HCT116 (cell line): ENCODE measurements at regions not wholly inside any gene's neighbourhood (a gene's known extent, or its start where the extent isn't known, plus 50 kb on each side); places are given as distances from the start of the nearest gene placed in this dataset.

Experiments
- ATAC-seq: fragments of 200-7000 bp; cut with Tn5 transposase; 2 replicates; pipeline ENCODE4 v1.9.1; 2020; ENCODE audit warnings: mild to moderate bottlenecking, moderate library complexity
- BruUV-seq: library from RNA; stranded (reverse); fragments of 400-500 nt; replicated peaks from 2 replicates; lab custom pipeline; 2021; lab: Mats Ljungman, UMichigan
- CTCF ChIA-PET: fragments of 300-600 bp; sonication (Branson Sonifier 250); formaldehyde crosslinking; loops from one replicate; lab custom pipeline; 2021; ENCODE audit warnings: antibody characterized with exemption; lab: Charles Lee
- POLR2A ChIA-PET: fragments of 300-600, 350-600 bp; sonication (Branson Sonifier 250); formaldehyde crosslinking; loops from one replicate; lab custom pipeline; 2021; ENCODE audit warnings: antibody characterized with exemption; lab: Charles Lee
- RAD21 ChIA-PET, 2 experiments: fragments of 300-600 bp; sonication (Branson Sonifier 250); formaldehyde crosslinking; loops; one replicate each; lab custom pipeline; 2023; ENCODE audit warnings: low total read pairs in 2 of 2; ENCODE audit not compliant: uncharacterized antibody in 2 of 2, unreplicated experiment in 2 of 2, low non-redundant PET in 1 of 2; lab: Charles Lee
- DNase-seq: peaks from one replicate; pipeline ENCODE4 v3.0.0-alpha.2; 2010; ENCODE audit warnings: low read depth, low spot score
- H2AFZ ChIP-seq: fragments of 200-600 bp; shearing (Covaris generic), sonication (generic); 2 replicates; pipeline ENCODE4 v1.6.1; 2017; ENCODE audit warnings: low read depth, mixed run types, mixed read lengths, antibody characterized with exemption, low read length; ENCODE audit not compliant: poor library complexity, severe bottlenecking
- H3K27ac ChIP-seq: 2 replicates; pipeline ENCODE4 v1.5.1; 2012; ENCODE audit warnings: low read depth, low read length
- H3K27me3 ChIP-seq: fragments of 200-600 bp; sonication (generic); 2 replicates; pipeline ENCODE4 v1.6.1; 2016; ENCODE audit warnings: mixed run types, low read length, mixed read lengths; ENCODE audit not compliant: insufficient read depth
- H3K36me3 ChIP-seq, 2 experiments: fragments of 200-500 bp in 1 of 2; fragments of 200-600 bp in 1 of 2; sonication (Bioruptor generic) in 1 of 2; sonication (generic) in 1 of 2; 2 replicates each; pipeline versions ENCODE4 v1.5.1 to v1.6.1; 2014 to 2016; ENCODE audit warnings: low read length in 2 of 2, inconsistent platforms in 1 of 2, mixed read lengths in 1 of 2, mixed run types in 1 of 2; ENCODE audit not compliant: insufficient read depth in 2 of 2, control insufficient read depth in 1 of 2
- H3K4me1 ChIP-seq, 2 experiments: fragments of 200-600 bp in 1 of 2; sonication (generic) in 1 of 2; 2 replicates each; pipeline versions ENCODE4 v1.5.1 to v1.6.1; 2012 to 2017; ENCODE audit warnings: low read length in 2 of 2, inconsistent platforms in 1 of 2, mild to moderate bottlenecking in 1 of 2, mixed read lengths in 1 of 2, mixed run types in 1 of 2, moderate library complexity in 1 of 2; ENCODE audit not compliant: insufficient read depth in 2 of 2, control insufficient read depth in 1 of 2
- H3K4me2 ChIP-seq: fragments of 200-600 bp; sonication (generic); 2 replicates; pipeline ENCODE4 v1.6.1; 2017; ENCODE audit warnings: mixed run types, low read length, mixed read lengths
- H3K4me3 ChIP-seq, 2 experiments: fragments of 200-600 bp in 1 of 2; sonication (generic) in 1 of 2; replicated peaks in 1 of 2; 2 replicates each; pipeline ENCODE4 v1.5.1; 2011 to 2016; ENCODE audit warnings: low read length in 2 of 2, control low read depth in 1 of 2, low read depth in 1 of 2, mild to moderate bottlenecking in 1 of 2, mixed read lengths in 1 of 2, mixed run types in 1 of 2
- H3K79me2 ChIP-seq: fragments of 200-600 bp; sonication (generic); 2 replicates; pipeline ENCODE4 v1.6.1; 2017; ENCODE audit warnings: mild to moderate bottlenecking, mixed run types, low read length, moderate library complexity, mixed read lengths; ENCODE audit not compliant: insufficient read depth
- H3K9ac ChIP-seq: fragments of 200-600 bp; sonication (generic); 2 replicates; pipeline ENCODE4 v1.6.1; 2016; ENCODE audit warnings: low read length, mixed read lengths
- H3K9me2 ChIP-seq: fragments of 200-600 bp; sonication (generic), shearing (Covaris generic); 2 replicates; pipeline ENCODE4 v1.6.1; 2017; ENCODE audit warnings: mixed run types, mild to moderate bottlenecking, moderate library complexity; ENCODE audit not compliant: insufficient read depth
- H3K9me3 ChIP-seq, 2 experiments: fragments of 200-500 bp in 1 of 2; fragments of 200-600 bp in 1 of 2; sonication (Bioruptor generic) in 1 of 2; sonication (generic) in 1 of 2; 2 replicates each; pipeline ENCODE4 v1.6.1; 2014 to 2017; ENCODE audit warnings: low read length in 2 of 2, mixed read lengths in 2 of 2, inconsistent platforms in 1 of 2, low read depth in 1 of 2, mild to moderate bottlenecking in 1 of 2, mixed run types in 1 of 2, moderate library complexity in 1 of 2; ENCODE audit not compliant: control insufficient read depth in 1 of 2, insufficient read depth in 1 of 2
- H4K20me1 ChIP-seq: fragments of 200-600 bp; sonication (generic), shearing (Covaris generic); 2 replicates; pipeline ENCODE4 v1.6.1; 2017; ENCODE audit warnings: mixed run types, mild to moderate bottlenecking, moderate library complexity; ENCODE audit not compliant: insufficient read depth
- CBX3 ChIP-seq: IDR thresholded peaks from 2 replicates; pipeline ENCODE4 v1.6.1; 2012; ENCODE audit warnings: low read depth
- CEBPB ChIP-seq: IDR thresholded peaks from 2 replicates; pipeline ENCODE4 v1.6.1; 2012; ENCODE audit warnings: low read depth
- CTCF ChIP-seq, 3 experiments: fragments of 200-600 bp in 1 of 3; sonication (generic) in 1 of 3; IDR thresholded peaks in 2 of 3; conservative IDR thresholded peaks in 1 of 3; 2 replicates each; pipeline ENCODE4 v1.5.1; 2012 to 2017; ENCODE audit warnings: low read depth in 2 of 3, low read length in 2 of 3, antibody characterized with exemption in 1 of 3, borderline replicate concordance in 1 of 3, control low read depth in 1 of 3, mild to moderate bottlenecking in 1 of 3, mixed read lengths in 1 of 3, mixed run types in 1 of 3, moderate library complexity in 1 of 3; ENCODE audit not compliant: insufficient read depth in 1 of 3
- EGR1 ChIP-seq: IDR thresholded peaks from 2 replicates; pipeline ENCODE4 v1.6.1; 2012; ENCODE audit warnings: low read depth
- EZH2phosphoT487 ChIP-seq: fragments of 200-600 bp; IDR thresholded peaks from 2 replicates; pipeline ENCODE4 v1.6.1; 2018; ENCODE audit warnings: antibody characterized with exemption, borderline replicate concordance
- FOSL1 ChIP-seq: IDR thresholded peaks from 2 replicates; pipeline ENCODE4 v1.6.1; 2012; ENCODE audit warnings: low read depth
- JUND ChIP-seq: IDR thresholded peaks from 2 replicates; pipeline ENCODE4 v1.6.1; 2012
- POLR2A ChIP-seq: IDR thresholded peaks from 2 replicates; pipeline ENCODE4 v1.7.0; 2011; ENCODE audit warnings: borderline replicate concordance; ENCODE audit not compliant: insufficient read depth, insufficient read length; ENCODE audit errors: extremely low read depth
- RAD21 ChIP-seq: IDR thresholded peaks from 2 replicates; pipeline ENCODE4 v1.6.1; 2012; ENCODE audit warnings: low read depth, mild to moderate bottlenecking
- SIN3A ChIP-seq: IDR thresholded peaks from 2 replicates; pipeline ENCODE4 v1.6.1; 2012; ENCODE audit warnings: low read depth
- SRF ChIP-seq: IDR thresholded peaks from 2 replicates; pipeline ENCODE4 v1.6.1; 2012; ENCODE audit warnings: low read depth
- YY1 ChIP-seq: IDR thresholded peaks from 2 replicates; pipeline ENCODE4 v1.6.1; 2011; ENCODE audit warnings: low read length, low read depth, moderate library complexity, mild to moderate bottlenecking; ENCODE audit not compliant: insufficient replicate concordance; ENCODE audit errors: extremely low read depth
- ZBTB33 ChIP-seq: IDR thresholded peaks from 2 replicates; pipeline ENCODE4 v1.6.1; 2011; ENCODE audit warnings: mild to moderate bottlenecking, low read length, moderate library complexity; ENCODE audit not compliant: insufficient replicate concordance; ENCODE audit errors: extremely low read depth
- ZFX ChIP-seq: fragments of 450-650 bp; IDR thresholded peaks from 2 replicates; pipeline ENCODE4 v1.6.1; 2017
- ZNF274 ChIP-seq: fragments of 200-500 bp; sonication (Bioruptor generic); IDR thresholded peaks from 2 replicates; pipeline ENCODE4 v1.6.1; 2014; ENCODE audit warnings: mild to moderate bottlenecking, low read depth, low read length, inconsistent platforms
- intact Hi-C: fragments of 100-400 bp; cut with micrococcal nuclease; formaldehyde crosslinking; loops from 2 replicates; pipeline ENCODE4 v1.10.0; 2022
- TF ChIP-seq, protein P1 (sequence below): IDR thresholded peaks from 2 replicates; pipeline ENCODE4 v1.6.1; 2012
- TF ChIP-seq, protein P2 (sequence below): IDR thresholded peaks from 2 replicates; pipeline ENCODE4 v1.6.1; 2012

DNA sequence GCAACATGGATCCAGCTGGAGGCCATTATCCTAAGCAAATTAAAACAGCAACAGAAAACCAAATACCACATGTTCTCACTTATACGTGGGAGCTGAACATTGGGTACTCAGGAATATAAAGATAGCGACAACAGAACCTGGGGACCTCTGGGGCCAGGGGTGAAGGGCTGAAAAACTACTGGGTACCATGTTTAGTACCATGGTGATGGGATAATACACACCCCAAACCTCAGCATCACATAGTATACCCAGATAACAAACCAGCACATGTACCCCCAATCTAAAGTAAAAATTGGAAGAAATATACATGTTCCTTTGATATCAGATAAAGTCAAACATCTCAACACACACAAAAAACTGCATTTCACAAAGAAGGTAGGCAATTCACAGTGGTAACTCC is 876.2 kb downstream of the TBL1XR1 start (continued):
- TF ChIP-seq JUND (no peak), CEBPB (no peak), EGR1 (no peak), ZNF274 (no peak)
- TF ChIP-seq, protein P1, sequence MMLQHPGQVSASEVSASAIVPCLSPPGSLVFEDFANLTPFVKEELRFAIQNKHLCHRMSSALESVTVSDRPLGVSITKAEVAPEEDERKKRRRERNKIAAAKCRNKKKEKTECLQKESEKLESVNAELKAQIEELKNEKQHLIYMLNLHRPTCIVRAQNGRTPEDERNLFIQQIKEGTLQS: no peak
- TF ChIP-seq, protein P2, sequence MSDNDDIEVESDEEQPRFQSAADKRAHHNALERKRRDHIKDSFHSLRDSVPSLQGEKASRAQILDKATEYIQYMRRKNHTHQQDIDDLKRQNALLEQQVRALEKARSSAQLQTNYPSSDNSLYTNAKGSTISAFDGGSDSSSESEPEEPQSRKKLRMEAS: no peak
- TF ChIP-seq, all 23 proteins: peak for 0

DNA sequence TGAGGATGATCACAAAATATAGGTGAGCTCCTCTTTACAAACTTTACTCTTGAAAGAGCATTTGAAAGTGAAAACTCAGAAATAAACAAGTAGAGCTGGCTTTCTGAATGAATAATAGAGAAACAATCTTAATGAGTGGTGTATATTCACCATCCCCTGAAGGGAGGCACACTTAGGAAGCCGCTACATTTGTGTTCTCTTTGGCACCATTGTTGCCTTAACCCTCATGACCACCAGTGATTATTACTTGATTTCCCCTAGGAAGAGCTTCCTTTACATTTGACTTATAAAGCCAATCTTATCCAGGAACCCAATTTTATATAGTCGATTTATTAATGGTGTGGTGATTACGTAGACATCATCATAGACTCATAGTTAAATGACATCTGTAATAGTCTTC is 883.9 kb downstream of the TBL1XR1 start:
- no peak overlapping the region for H3K4me3 ChIP-seq
- DNase-seq: no peak
- H3K27me3 ChIP-seq: no peaks in the 10 kb centered on the region
- H3K27ac ChIP-seq: no peak overlapping the region
- ATAC-seq: no peak
- ChIA-PET RAD21 (no interaction called here), POLR2A (no interaction called here), CTCF (no interaction called here)
- H4K20me1 ChIP-seq: no peaks in the 10 kb centered on the region
- no peak overlapping the region for H3K4me2 ChIP-seq
- no peak overlapping the region for H3K9ac ChIP-seq
- H3K9me2 ChIP-seq: no peaks in the 10 kb centered on the region
- no peaks in the 10 kb centered on the region for H3K79me2 ChIP-seq
- no peaks in the 10 kb centered on the region for H3K36me3 ChIP-seq
- no peaks in the 10 kb centered on the region for H3K4me1 ChIP-seq
- no TSS peak for BruUV-seq
- H2AFZ ChIP-seq: no peak overlapping the region
- TF ChIP-seq CTCF (IDR thresholded peaks at IDR 0.05 in 2 of 3, conservative IDR thresholded peaks at IDR 0.05 in 1 of 3; ENCODE audit: borderline replicate concordance in 1 of 3, insufficient read depth in 1 of 3, low read depth in 2 of 3, low read length in 2 of 3): no peak
- TF ChIP-seq RAD21: no peak
- TF ChIP-seq JUND: no peak
- TF ChIP-seq SIN3A: no peak
- no peak for TF ChIP-seq CBX3
- TF ChIP-seq ZBTB33: no peak
- no peak for TF ChIP-seq FOSL1
- TF ChIP-seq EGR1: no peak
- TF ChIP-seq, protein P2: no peak
- no peak for TF ChIP-seq EZH2phosphoT487
- TF ChIP-seq YY1: no peak
- TF ChIP-seq CEBPB: no peak
- TF ChIP-seq POLR2A: no peak
- TF ChIP-seq SRF: no peak
- TF ChIP-seq ZFX: no peak
- intact Hi-C loops: no loop called here
- H3K9me3 ChIP-seq: no peaks in the 10 kb centered on the region
